H1 (cell line): ENCODE measurements at regions not wholly inside any gene's neighbourhood (a gene's known extent, or its start where the extent isn't known, plus 50 kb on each side); places are given as distances from the start of the nearest gene placed in this dataset.

Source experiments
- CTCF ChIA-PET: fragments of 300-600 bp; sonication (Branson Sonifier 250); formaldehyde crosslinking; loops from one replicate; lab custom pipeline; 2021; ENCODE audit not compliant: partially characterized antibody; lab: Charles Lee
- POLR2A ChIA-PET: fragments of 300-600 bp; sonication (Branson Sonifier 250); formaldehyde crosslinking; loops from one replicate; lab custom pipeline; 2021; ENCODE audit warnings: inconsistent platforms; ENCODE audit not compliant: partially characterized antibody; lab: Charles Lee
- DNase-seq, 2 experiments: peaks; one replicate each; pipeline versions ENCODE4 v3.0.0 to v3.0.0-alpha.2; 2010 to 2022; ENCODE audit warnings: low spot score in 2 of 2, low read depth in 1 of 2, mixed read lengths in 1 of 2
- FAIRE-seq: peaks from 2 replicates; lab custom pipeline; 2011; peaks lifted over from hg19 to GRCh38; lab: Jason Lieb, UNC
- H2AFZ ChIP-seq: 2 replicates; pipeline ENCODE4 v1.8.1; 2012; ENCODE audit warnings: low read length, inconsistent platforms
- H2AK5ac ChIP-seq: 2 replicates; pipeline ENCODE4 v1.6.1; 2013; ENCODE audit warnings: low read depth, low read length
- H2BK120ac ChIP-seq: replicated peaks from 2 replicates; pipeline ENCODE3; 2013; ENCODE audit warnings: low read depth, low read length, inconsistent platforms
- H2BK12ac ChIP-seq: 2 replicates; pipeline ENCODE4 v1.6.1; 2013; ENCODE audit warnings: low read depth, low read length
- H2BK15ac ChIP-seq: 2 replicates; pipeline ENCODE4 v1.6.1; 2013; ENCODE audit warnings: low read length
- H2BK20ac ChIP-seq: 2 replicates; pipeline ENCODE4 v1.6.1; 2013; ENCODE audit warnings: low read length
- H2BK5ac ChIP-seq: 2 replicates; pipeline ENCODE4 v1.6.1; 2013; ENCODE audit warnings: low read depth, low read length
- H3K14ac ChIP-seq: 2 replicates; pipeline ENCODE4 v1.6.1; 2013; ENCODE audit warnings: inconsistent platforms; ENCODE audit not compliant: insufficient read length
- H3K18ac ChIP-seq: 2 replicates; pipeline ENCODE4 v1.6.1; 2013; ENCODE audit warnings: low read length; ENCODE audit errors: extremely low read depth
- H3K23ac ChIP-seq: 2 replicates; pipeline ENCODE4 v1.6.1; 2013; ENCODE audit warnings: inconsistent platforms; ENCODE audit not compliant: insufficient read length
- H3K23me2 ChIP-seq: 2 replicates; pipeline ENCODE4 v1.6.1; 2013; ENCODE audit warnings: low read depth, low read length
- H3K27ac ChIP-seq: 2 replicates; pipeline ENCODE4 v1.6.1; 2011; ENCODE audit warnings: low read depth, low read length, inconsistent platforms
- H3K27me3 ChIP-seq, 4 experiments: replicated peaks in 1 of 4; 1 replicate in 1 of 4; 2 replicates in 3 of 4; pipeline versions ENCODE4 v1.6.1 to v1.8.1; 2011 to 2013; ENCODE audit warnings: low read length in 3 of 4, mild to moderate bottlenecking in 3 of 4, inconsistent platforms in 2 of 4, mixed read lengths in 2 of 4, moderate library complexity in 1 of 4; ENCODE audit not compliant: control insufficient read depth in 3 of 4, insufficient read depth in 3 of 4; ENCODE audit errors: extremely low read depth in 1 of 4
- H3K36me3 ChIP-seq, 4 experiments: 2 replicates each; pipeline versions ENCODE4 v1.6.1 to v1.8.1; 2011 to 2013; ENCODE audit warnings: mild to moderate bottlenecking in 4 of 4, low read length in 3 of 4, moderate library complexity in 2 of 4, control low read depth in 1 of 4, inconsistent platforms in 1 of 4; ENCODE audit not compliant: insufficient read depth in 4 of 4, control insufficient read depth in 2 of 4
- H3K4ac ChIP-seq: replicated peaks from 2 replicates; pipeline ENCODE3; 2013; ENCODE audit warnings: low read length, low read depth, mixed read lengths, inconsistent platforms; ENCODE audit not compliant: insufficient read length
- H3K4me1 ChIP-seq, 4 experiments: replicated peaks in 1 of 4; 1 replicate in 1 of 4; 2 replicates in 3 of 4; pipeline versions ENCODE4 v1.6.1 to v1.8.1; 2011 to 2013; ENCODE audit warnings: low read length in 3 of 4, inconsistent platforms in 2 of 4, mixed read lengths in 1 of 4; ENCODE audit not compliant: insufficient read depth in 4 of 4, control insufficient read depth in 3 of 4
- H3K4me2 ChIP-seq, 2 experiments: 2 replicates each; pipeline versions ENCODE4 v1.6.1 to v1.8.1; 2011 to 2013; ENCODE audit warnings: low read depth in 2 of 2, low read length in 2 of 2, control low read depth in 1 of 2, inconsistent platforms in 1 of 2, mild to moderate bottlenecking in 1 of 2; ENCODE audit not compliant: insufficient read depth in 1 of 2
- H3K4me3 ChIP-seq, 4 experiments: fragments of 200-600, 300-600 bp in 1 of 4; sonication (generic), shearing (Covaris generic), sonication (Bioruptor Twin) in 1 of 4; 2 replicates each; pipeline versions ENCODE4 v1.5.1 to v1.8.1; 2011 to 2016; ENCODE audit warnings: low read length in 4 of 4, low read depth in 3 of 4, control low read depth in 2 of 4, inconsistent platforms in 2 of 4, mild to moderate bottlenecking in 2 of 4, mixed read lengths in 1 of 4, moderate library complexity in 1 of 4; ENCODE audit not compliant: insufficient read depth in 2 of 4; ENCODE audit errors: extremely low read depth in 1 of 4
- H3K56ac ChIP-seq: replicated peaks from 2 replicates; pipeline ENCODE3; 2013; ENCODE audit warnings: low read depth, mild to moderate bottlenecking, mixed read lengths, low read length, inconsistent platforms; ENCODE audit not compliant: insufficient read length
- H3K79me1 ChIP-seq: 2 replicates; pipeline ENCODE4 v1.6.1; 2013; ENCODE audit warnings: low read depth, low read length, control low read depth
- H3K79me2 ChIP-seq, 2 experiments: 2 replicates each; pipeline versions ENCODE4 v1.6.1 to v1.8.1; 2012 to 2013; ENCODE audit warnings: low read length in 2 of 2, mild to moderate bottlenecking in 2 of 2, inconsistent platforms in 1 of 2; ENCODE audit not compliant: insufficient read depth in 2 of 2, control insufficient read depth in 1 of 2
- H3K9ac ChIP-seq, 4 experiments: replicated peaks in 1 of 4; 1 replicate in 1 of 4; 2 replicates in 3 of 4; pipeline versions ENCODE4 v1.6.1 to v1.8.1; 2011 to 2013; ENCODE audit warnings: low read depth in 3 of 4, low read length in 3 of 4, control low read depth in 2 of 4, mild to moderate bottlenecking in 2 of 4, moderate library complexity in 2 of 4, inconsistent platforms in 1 of 4; ENCODE audit errors: extremely low read depth in 1 of 4
- H3K9me3 ChIP-seq, 2 experiments: 2 replicates each; pipeline versions ENCODE4 v1.6.1 to v1.8.1; 2012 to 2013; ENCODE audit warnings: mild to moderate bottlenecking in 2 of 2, moderate library complexity in 2 of 2, control low read depth in 1 of 2, inconsistent platforms in 1 of 2, low read depth in 1 of 2, low read length in 1 of 2, mixed read lengths in 1 of 2; ENCODE audit not compliant: insufficient read depth in 2 of 2
- H4K20me1 ChIP-seq, 2 experiments: replicated peaks in 1 of 2; 2 replicates each; pipeline versions ENCODE3 to v1.8.1; 2011 to 2013; ENCODE audit warnings: inconsistent platforms in 2 of 2, low read length in 2 of 2, mild to moderate bottlenecking in 1 of 2; ENCODE audit not compliant: insufficient read depth in 2 of 2, control insufficient read depth in 1 of 2
- H4K5ac ChIP-seq: 2 replicates; pipeline ENCODE4 v1.6.1; 2013; ENCODE audit warnings: low read length, low read depth, mixed read lengths, inconsistent platforms; ENCODE audit not compliant: insufficient read length
- H4K8ac ChIP-seq: 2 replicates; pipeline ENCODE4 v1.8.0; 2013; ENCODE audit warnings: mild to moderate bottlenecking, moderate library complexity, low read length, inconsistent platforms; ENCODE audit not compliant: insufficient read depth; ENCODE audit errors: extremely low read depth
- H4K91ac ChIP-seq: replicated peaks from 2 replicates; pipeline ENCODE3; 2013; ENCODE audit warnings: low read length, mixed read lengths, inconsistent platforms; ENCODE audit not compliant: insufficient read length
- CHD1 ChIP-seq: IDR thresholded peaks from 2 replicates; pipeline ENCODE4 v1.6.1; 2012; ENCODE audit warnings: low read depth, low read length, improper control_type of control experiment
- EGR1 ChIP-seq: IDR thresholded peaks from 2 replicates; pipeline ENCODE4 v1.6.1; 2011; ENCODE audit warnings: low read depth, low read length, borderline replicate concordance
- GABPA ChIP-seq: IDR thresholded peaks from 2 replicates; pipeline ENCODE4 v1.6.1; 2011; ENCODE audit warnings: mild to moderate bottlenecking, low read length, moderate library complexity, borderline replicate concordance; ENCODE audit not compliant: insufficient read depth
- GTF2F1 ChIP-seq: IDR thresholded peaks from 2 replicates; pipeline ENCODE4 v1.6.1; 2012; ENCODE audit warnings: low read depth, low read length, improper control_type of control experiment, borderline replicate concordance
- HDAC6 ChIP-seq: IDR thresholded peaks from one replicate; pipeline ENCODE4 v1.7.1; 2012; ENCODE audit warnings: low read depth, mild to moderate bottlenecking, inconsistent platforms, low read length, moderate library complexity
- RNF2 ChIP-seq: fragments of 200-900, 300-1000 bp; sonication (generic); IDR thresholded peaks from 2 replicates; pipeline ENCODE4 v1.7.1; 2016; ENCODE audit warnings: borderline replicate concordance, low read depth, mild to moderate bottlenecking, antibody characterized with exemption, low read length; ENCODE audit not compliant: poor library complexity, severe bottlenecking; ENCODE audit errors: missing control alignments
- SIN3A ChIP-seq, 2 experiments: IDR thresholded peaks in 1 of 2; conservative IDR thresholded peaks in 1 of 2; 2 replicates each; pipeline ENCODE4 v1.6.1; 2011 to 2012; ENCODE audit warnings: low read length in 2 of 2, improper control_type of control experiment in 1 of 2, low read depth in 1 of 2, mild to moderate bottlenecking in 1 of 2
- SP1 ChIP-seq: IDR thresholded peaks from 2 replicates; pipeline ENCODE4 v1.6.1; 2011; ENCODE audit warnings: low read depth, low read length
- SP2 ChIP-seq: IDR thresholded peaks from 2 replicates; pipeline ENCODE4 v1.6.1; 2012; ENCODE audit warnings: mild to moderate bottlenecking, low read length, inconsistent platforms
- SP4 ChIP-seq: IDR thresholded peaks from 2 replicates; pipeline ENCODE4 v1.6.1; 2012; ENCODE audit warnings: low read length, inconsistent platforms
- TBP ChIP-seq: IDR thresholded peaks from 2 replicates; pipeline ENCODE4 v1.6.1; 2011; ENCODE audit warnings: low read depth, low read length, improper control_type of control experiment
- WGBS, 2 experiments: shearing (Covaris generic) in 1 of 2; methylation state at CpG; one replicate each; pipeline versions ENCODE4 v1.1.6 to v1.1.7; 2013 to 2015; ENCODE audit warnings: low lambda C conversion rate in 2 of 2, mixed read lengths in 2 of 2, inconsistent platforms in 1 of 2, low coverage in 1 of 2, missing lambda C conversion rate in 1 of 2; ENCODE audit not compliant: insufficient replicate concordance in 2 of 2, insufficient coverage in 1 of 2, insufficient read length in 1 of 2; ENCODE audit errors: extremely low coverage in 1 of 2, missing lambda C conversion rate in 1 of 2; 5-methylcytosine and 5-hydroxymethylcytosine counted together

GRCh38 chr4:157634057-157634456 lies 413.5 kb downstream of the GRIA2 start:
- no peak overlapping the region for H4K91ac ChIP-seq
- POLR2A ChIA-PET: no interaction called here
- 95% methylated on average over 3 of the region's 3 CpGs; no CpG with 5 or more reads in 1 of the 2 experiments for WGBS, 2 experiments

More at GRCh38 chr4:157634057-157634456, 413.5 kb downstream of the GRIA2 start:
- no peaks in the 10 kb centered on the region for H3K79me2 ChIP-seq
- H2AK5ac ChIP-seq: no peak overlapping the region
- DNase-seq: no peak
- no peak overlapping the region for H4K8ac ChIP-seq
- H3K14ac ChIP-seq: no peak overlapping the region
- H3K23ac ChIP-seq: no peak overlapping the region
- peaks cover 0 to 2% (median 0%) of the 10 kb centered on the region in 4 experiments; a peak in 1 of 8 replicates for H3K36me3 ChIP-seq
- no peak overlapping the region for H2BK5ac ChIP-seq
- H3K18ac ChIP-seq: no peak overlapping the region
- no peak overlapping the region for H2AFZ ChIP-seq
- no peaks in the 10 kb centered on the region for H4K20me1 ChIP-seq
- CTCF ChIA-PET: no interaction called here
- H2BK20ac ChIP-seq: no peak overlapping the region
- no peak for TF ChIP-seq CHD1
- no peak for TF ChIP-seq SP2
- no peak for TF ChIP-seq HDAC6
- TF ChIP-seq SIN3A (conservative IDR thresholded peaks at IDR 0.05 in 1 of 2, IDR thresholded peaks at IDR 0.05 in 1 of 2; ENCODE audit: low read depth in 1 of 2, low read length in 2 of 2): no peak
- TF ChIP-seq GABPA: no peak
- no peak for TF ChIP-seq EGR1
- no peak for TF ChIP-seq GTF2F1
- TF ChIP-seq SP1: no peak
- TF ChIP-seq TBP: no peak
- TF ChIP-seq SP4: no peak
- TF ChIP-seq RNF2: no peak
- TF ChIP-seq, all 59 proteins: peak for 0
- no peaks in the 10 kb centered on the region for H3K4me1 ChIP-seq
- H3K23me2 ChIP-seq: no peaks in the 10 kb centered on the region
- no peak overlapping the region for H3K4me3 ChIP-seq
- no peak overlapping the region for H2BK120ac ChIP-seq
- no peak overlapping the region for H3K56ac ChIP-seq
- H3K9ac ChIP-seq: no peak overlapping the region
- no peak for FAIRE-seq
- H3K4me2 ChIP-seq: no peak overlapping the region
- H3K27ac ChIP-seq: no peak overlapping the region
- no peak overlapping the region for H2BK12ac ChIP-seq
- H3K9me3 ChIP-seq: peaks cover 0 to 4% of the 10 kb centered on the region in 2 experiments; a peak in 2 of 4 replicates
- no peak overlapping the region for H2BK15ac ChIP-seq
- H3K79me1 ChIP-seq: no peaks in the 10 kb centered on the region
- no peak overlapping the region for H3K4ac ChIP-seq
- no peaks in the 10 kb centered on the region for H3K27me3 ChIP-seq
- no peak overlapping the region for H4K5ac ChIP-seq
